MG63 (cell line): ENCODE measurements at regions not wholly inside any gene's neighbourhood (a gene's known extent, or its start where the extent isn't known, plus 50 kb on each side); places are given as distances from the start of the nearest gene placed in this dataset.
A peak's percentile ranks its signal among the peaks of the same experiment; 100 is the strongest.
"Not testable (repeated sequence)": the region's sequence is repeated elsewhere in the genome, so short reads cannot be mapped to it uniquely, and the experiment has no call there.

Source experiments
- DNase-seq: peaks from one replicate; pipeline ENCODE4 v3.0.0-alpha.2; 2020
- H3K27me3 ChIP-seq: fragments of 250-450 bp; sonication (Bioruptor Pico); 2 replicates; pipeline ENCODE4 v1.5.1; 2020; ENCODE audit warnings: mild to moderate bottlenecking, moderate library complexity
- H3K36me3 ChIP-seq: fragments of 250-450 bp; sonication (Bioruptor Pico); 2 replicates; pipeline ENCODE4 v1.5.1; 2020; ENCODE audit warnings: mild to moderate bottlenecking, moderate library complexity
- H3K4me3 ChIP-seq: fragments of 250-450 bp; sonication (Bioruptor Pico); 2 replicates; pipeline ENCODE4 v1.5.1; 2020; ENCODE audit warnings: mild to moderate bottlenecking, moderate library complexity
- H3K9me3 ChIP-seq: fragments of 250-450 bp; sonication (Bioruptor Pico); 2 replicates; pipeline ENCODE4 v1.5.1; 2020; ENCODE audit warnings: mild to moderate bottlenecking, moderate library complexity

GRCh38 chr5:109560554-109560953, 129.2 kb upstream of the MAN2A1 start:
- Histone ChIP-seq H3K4me3 (no peak overlapping the region), H3K36me3 (no peaks in the 10 kb centered on the region), H3K27me3 (no peaks in the 10 kb centered on the region; the same call in 1 of the 2 replicates), H3K9me3 (no peaks in the 10 kb centered on the region)
- no peak for DNase-seq

- no peaks in the 10 kb centered on the region; the same call in 1 of the 2 replicates for H3K27me3 ChIP-seq
- H3K4me3 ChIP-seq = no peak overlapping the region
- H3K36me3 ChIP-seq = no peaks in the 10 kb centered on the region
- H3K9me3 ChIP-seq = no peaks in the 10 kb centered on the region
- DNase-seq = no peak
These were observed 130.8 kb upstream of the MAN2A1 start for GRCh38 chr5:109558952-109559351.

- DNase-seq = no peak
- no peaks in the 10 kb centered on the region for H3K36me3 ChIP-seq
- no peaks in the 10 kb centered on the region; the same call in 1 of the 2 replicates for H3K27me3 ChIP-seq
- H3K9me3 ChIP-seq = no peaks in the 10 kb centered on the region
- H3K4me3 ChIP-seq = no peak overlapping the region
These were observed 131.4 kb upstream of the MAN2A1 start for GRCh38 chr5:109558364-109558763.

GRCh38 chr5:109553846-109554245, 135.9 kb upstream of the MAN2A1 start:
- no peaks in the 10 kb centered on the region for H3K36me3 ChIP-seq
- H3K4me3 ChIP-seq = no peak overlapping the region
- no peaks in the 10 kb centered on the region for H3K27me3 ChIP-seq
- H3K9me3 ChIP-seq = no peaks in the 10 kb centered on the region
- no peak for DNase-seq

- not testable (repeated sequence) for H3K36me3 ChIP-seq, H3K27me3 ChIP-seq, DNase-seq, H3K9me3 ChIP-seq, H3K4me3 ChIP-seq
These were observed 138.5 kb upstream of the MAN2A1 start for GRCh38 chr5:109551234-109551633.

- Histone ChIP-seq H3K27me3 (peaks cover 3% of the 10 kb centered on the region; the same call in 1 of the 2 replicates), H3K36me3 (no peaks in the 10 kb centered on the region), H3K4me3 (no peak overlapping the region), H3K9me3 (no peaks in the 10 kb centered on the region)
- no peak for DNase-seq
These were observed 139.7 kb upstream of the MAN2A1 start for GRCh38 chr5:109550077-109550476.

GRCh38 chr5:109546461-109546860, 136.7 kb upstream of the PJA2 start:
- Histone ChIP-seq H3K36me3 (no peaks in the 10 kb centered on the region), H3K4me3 (no peak overlapping the region), H3K27me3 (peaks cover 3% of the 10 kb centered on the region; the same call in 1 of the 2 replicates), H3K9me3 (no peaks in the 10 kb centered on the region)
- no peak for DNase-seq

- DNase-seq, H3K4me3 ChIP-seq, H3K36me3 ChIP-seq, H3K27me3 ChIP-seq, H3K9me3 ChIP-seq: not testable (repeated sequence)
These were observed 135.1 kb upstream of the PJA2 start for GRCh38 chr5:109544873-109545272.

GRCh38 chr5:109538692-109539091, 128.9 kb upstream of the PJA2 start:
- not testable (repeated sequence) for H3K36me3 ChIP-seq, H3K9me3 ChIP-seq, DNase-seq, H3K4me3 ChIP-seq, H3K27me3 ChIP-seq

- not testable (repeated sequence) for H3K27me3 ChIP-seq, H3K36me3 ChIP-seq, H3K4me3 ChIP-seq, H3K9me3 ChIP-seq, DNase-seq
These were observed 125.3 kb upstream of the PJA2 start for GRCh38 chr5:109535090-109535489.

- Histone ChIP-seq H3K36me3 (no peaks in the 10 kb centered on the region), H3K4me3 (no peak overlapping the region), H3K9me3 (no peaks in the 10 kb centered on the region), H3K27me3 (peaks cover 7% of the 10 kb centered on the region; the same call in 1 of the 2 replicates)
- peak; percentile 22 for DNase-seq
These were observed 124.0 kb upstream of the PJA2 start for GRCh38 chr5:109533751-109534272.

GRCh38 chr5:109532773-109533364, 123.1 kb upstream of the PJA2 start:
- Histone ChIP-seq H3K27me3 (peaks cover 5% of the 10 kb centered on the region; the same call in 1 of the 2 replicates), H3K4me3 (no peak overlapping the region), H3K36me3 (no peaks in the 10 kb centered on the region), H3K9me3 (no peaks in the 10 kb centered on the region)
- no peak for DNase-seq

- Histone ChIP-seq H3K9me3 (no peaks in the 10 kb centered on the region), H3K27me3 (peaks cover 1% of the 10 kb centered on the region; the same call in 1 of the 2 replicates), H3K36me3 (no peaks in the 10 kb centered on the region), H3K4me3 (no peak overlapping the region)
- no peak for DNase-seq
These were observed 121.5 kb upstream of the PJA2 start for GRCh38 chr5:109531262-109531661.

GRCh38 chr5:109529987-109530386, 120.2 kb upstream of the PJA2 start:
- no peaks in the 10 kb centered on the region for H3K27me3 ChIP-seq
- H3K36me3 ChIP-seq = no peaks in the 10 kb centered on the region
- no peak overlapping the region for H3K4me3 ChIP-seq
- no peak for DNase-seq
- no peaks in the 10 kb centered on the region for H3K9me3 ChIP-seq

GRCh38 chr5:109529520-109529919, 119.7 kb upstream of the PJA2 start:
- H3K36me3 ChIP-seq = no peaks in the 10 kb centered on the region
- H3K27me3 ChIP-seq = no peaks in the 10 kb centered on the region
- DNase-seq = peak; percentile 70
- no peak overlapping the region for H3K4me3 ChIP-seq
- H3K9me3 ChIP-seq = no peaks in the 10 kb centered on the region

GRCh38 chr5:109524555-109524954, 114.8 kb upstream of the PJA2 start:
- Histone ChIP-seq H3K36me3 (no peaks in the 10 kb centered on the region), H3K27me3 (no peaks in the 10 kb centered on the region), H3K9me3 (no peaks in the 10 kb centered on the region), H3K4me3 (no peak overlapping the region)
- DNase-seq = no peak

- H3K27me3 ChIP-seq = no peaks in the 10 kb centered on the region
- no peaks in the 10 kb centered on the region for H3K9me3 ChIP-seq
- H3K36me3 ChIP-seq = no peaks in the 10 kb centered on the region
- no peak for DNase-seq
- no peak overlapping the region for H3K4me3 ChIP-seq
These were observed 114.3 kb upstream of the PJA2 start for GRCh38 chr5:109524026-109524425.

GRCh38 chr5:109522404-109522803, 112.6 kb upstream of the PJA2 start:
- no peaks in the 10 kb centered on the region for H3K27me3 ChIP-seq
- no peak overlapping the region for H3K4me3 ChIP-seq
- DNase-seq = no peak
- no peaks in the 10 kb centered on the region for H3K9me3 ChIP-seq
- H3K36me3 ChIP-seq = no peaks in the 10 kb centered on the region
